H1 (cell line): ENCODE measurements at regions not wholly inside any gene's neighbourhood (a gene's known extent, or its start where the extent isn't known, plus 50 kb on each side); places are given as distances from the start of the nearest gene placed in this dataset.

Experiments
- CTCF ChIA-PET: fragments of 300-600 bp; sonication (Branson Sonifier 250); formaldehyde crosslinking; loops from one replicate; lab custom pipeline; 2021; ENCODE audit not compliant: partially characterized antibody; lab: Charles Lee
- POLR2A ChIA-PET: fragments of 300-600 bp; sonication (Branson Sonifier 250); formaldehyde crosslinking; loops from one replicate; lab custom pipeline; 2021; ENCODE audit warnings: inconsistent platforms; ENCODE audit not compliant: partially characterized antibody; lab: Charles Lee
- DNase-seq, 2 experiments: peaks; one replicate each; pipeline versions ENCODE4 v3.0.0 to v3.0.0-alpha.2; 2010 to 2022; ENCODE audit warnings: low spot score in 2 of 2, low read depth in 1 of 2, mixed read lengths in 1 of 2
- FAIRE-seq: peaks from 2 replicates; lab custom pipeline; 2011; peaks lifted over from hg19 to GRCh38; lab: Jason Lieb, UNC
- H2AFZ ChIP-seq: 2 replicates; pipeline ENCODE4 v1.8.1; 2012; ENCODE audit warnings: low read length, inconsistent platforms
- H2AK5ac ChIP-seq: 2 replicates; pipeline ENCODE4 v1.6.1; 2013; ENCODE audit warnings: low read depth, low read length
- H2BK120ac ChIP-seq: replicated peaks from 2 replicates; pipeline ENCODE3; 2013; ENCODE audit warnings: low read depth, low read length, inconsistent platforms
- H2BK12ac ChIP-seq: 2 replicates; pipeline ENCODE4 v1.6.1; 2013; ENCODE audit warnings: low read depth, low read length
- H2BK15ac ChIP-seq: 2 replicates; pipeline ENCODE4 v1.6.1; 2013; ENCODE audit warnings: low read length
- H2BK20ac ChIP-seq: 2 replicates; pipeline ENCODE4 v1.6.1; 2013; ENCODE audit warnings: low read length
- H2BK5ac ChIP-seq: 2 replicates; pipeline ENCODE4 v1.6.1; 2013; ENCODE audit warnings: low read depth, low read length
- H3K14ac ChIP-seq: 2 replicates; pipeline ENCODE4 v1.6.1; 2013; ENCODE audit warnings: inconsistent platforms; ENCODE audit not compliant: insufficient read length
- H3K18ac ChIP-seq: 2 replicates; pipeline ENCODE4 v1.6.1; 2013; ENCODE audit warnings: low read length; ENCODE audit errors: extremely low read depth
- H3K23ac ChIP-seq: 2 replicates; pipeline ENCODE4 v1.6.1; 2013; ENCODE audit warnings: inconsistent platforms; ENCODE audit not compliant: insufficient read length
- H3K23me2 ChIP-seq: 2 replicates; pipeline ENCODE4 v1.6.1; 2013; ENCODE audit warnings: low read depth, low read length
- H3K27ac ChIP-seq: 2 replicates; pipeline ENCODE4 v1.6.1; 2011; ENCODE audit warnings: low read depth, low read length, inconsistent platforms
- H3K27me3 ChIP-seq, 4 experiments: replicated peaks in 1 of 4; 1 replicate in 1 of 4; 2 replicates in 3 of 4; pipeline versions ENCODE4 v1.6.1 to v1.8.1; 2011 to 2013; ENCODE audit warnings: low read length in 3 of 4, mild to moderate bottlenecking in 3 of 4, inconsistent platforms in 2 of 4, mixed read lengths in 2 of 4, moderate library complexity in 1 of 4; ENCODE audit not compliant: control insufficient read depth in 3 of 4, insufficient read depth in 3 of 4; ENCODE audit errors: extremely low read depth in 1 of 4
- H3K36me3 ChIP-seq, 4 experiments: 2 replicates each; pipeline versions ENCODE4 v1.6.1 to v1.8.1; 2011 to 2013; ENCODE audit warnings: mild to moderate bottlenecking in 4 of 4, low read length in 3 of 4, moderate library complexity in 2 of 4, control low read depth in 1 of 4, inconsistent platforms in 1 of 4; ENCODE audit not compliant: insufficient read depth in 4 of 4, control insufficient read depth in 2 of 4
- H3K4ac ChIP-seq: replicated peaks from 2 replicates; pipeline ENCODE3; 2013; ENCODE audit warnings: low read length, low read depth, mixed read lengths, inconsistent platforms; ENCODE audit not compliant: insufficient read length
- H3K4me1 ChIP-seq, 4 experiments: replicated peaks in 1 of 4; 1 replicate in 1 of 4; 2 replicates in 3 of 4; pipeline versions ENCODE4 v1.6.1 to v1.8.1; 2011 to 2013; ENCODE audit warnings: low read length in 3 of 4, inconsistent platforms in 2 of 4, mixed read lengths in 1 of 4; ENCODE audit not compliant: insufficient read depth in 4 of 4, control insufficient read depth in 3 of 4
- H3K4me2 ChIP-seq, 2 experiments: 2 replicates each; pipeline versions ENCODE4 v1.6.1 to v1.8.1; 2011 to 2013; ENCODE audit warnings: low read depth in 2 of 2, low read length in 2 of 2, control low read depth in 1 of 2, inconsistent platforms in 1 of 2, mild to moderate bottlenecking in 1 of 2; ENCODE audit not compliant: insufficient read depth in 1 of 2
- H3K4me3 ChIP-seq, 4 experiments: fragments of 200-600, 300-600 bp in 1 of 4; sonication (generic), shearing (Covaris generic), sonication (Bioruptor Twin) in 1 of 4; 2 replicates each; pipeline versions ENCODE4 v1.5.1 to v1.8.1; 2011 to 2016; ENCODE audit warnings: low read length in 4 of 4, low read depth in 3 of 4, control low read depth in 2 of 4, inconsistent platforms in 2 of 4, mild to moderate bottlenecking in 2 of 4, mixed read lengths in 1 of 4, moderate library complexity in 1 of 4; ENCODE audit not compliant: insufficient read depth in 2 of 4; ENCODE audit errors: extremely low read depth in 1 of 4
- H3K56ac ChIP-seq: replicated peaks from 2 replicates; pipeline ENCODE3; 2013; ENCODE audit warnings: low read depth, mild to moderate bottlenecking, mixed read lengths, low read length, inconsistent platforms; ENCODE audit not compliant: insufficient read length
- H3K79me1 ChIP-seq: 2 replicates; pipeline ENCODE4 v1.6.1; 2013; ENCODE audit warnings: low read depth, low read length, control low read depth
- H3K79me2 ChIP-seq, 2 experiments: 2 replicates each; pipeline versions ENCODE4 v1.6.1 to v1.8.1; 2012 to 2013; ENCODE audit warnings: low read length in 2 of 2, mild to moderate bottlenecking in 2 of 2, inconsistent platforms in 1 of 2; ENCODE audit not compliant: insufficient read depth in 2 of 2, control insufficient read depth in 1 of 2
- H3K9ac ChIP-seq, 4 experiments: replicated peaks in 1 of 4; 1 replicate in 1 of 4; 2 replicates in 3 of 4; pipeline versions ENCODE4 v1.6.1 to v1.8.1; 2011 to 2013; ENCODE audit warnings: low read depth in 3 of 4, low read length in 3 of 4, control low read depth in 2 of 4, mild to moderate bottlenecking in 2 of 4, moderate library complexity in 2 of 4, inconsistent platforms in 1 of 4; ENCODE audit errors: extremely low read depth in 1 of 4
- H3K9me3 ChIP-seq, 2 experiments: 2 replicates each; pipeline versions ENCODE4 v1.6.1 to v1.8.1; 2012 to 2013; ENCODE audit warnings: mild to moderate bottlenecking in 2 of 2, moderate library complexity in 2 of 2, control low read depth in 1 of 2, inconsistent platforms in 1 of 2, low read depth in 1 of 2, low read length in 1 of 2, mixed read lengths in 1 of 2; ENCODE audit not compliant: insufficient read depth in 2 of 2
- H4K20me1 ChIP-seq, 2 experiments: replicated peaks in 1 of 2; 2 replicates each; pipeline versions ENCODE3 to v1.8.1; 2011 to 2013; ENCODE audit warnings: inconsistent platforms in 2 of 2, low read length in 2 of 2, mild to moderate bottlenecking in 1 of 2; ENCODE audit not compliant: insufficient read depth in 2 of 2, control insufficient read depth in 1 of 2
- H4K5ac ChIP-seq: 2 replicates; pipeline ENCODE4 v1.6.1; 2013; ENCODE audit warnings: low read length, low read depth, mixed read lengths, inconsistent platforms; ENCODE audit not compliant: insufficient read length
- H4K8ac ChIP-seq: 2 replicates; pipeline ENCODE4 v1.8.0; 2013; ENCODE audit warnings: mild to moderate bottlenecking, moderate library complexity, low read length, inconsistent platforms; ENCODE audit not compliant: insufficient read depth; ENCODE audit errors: extremely low read depth
- H4K91ac ChIP-seq: replicated peaks from 2 replicates; pipeline ENCODE3; 2013; ENCODE audit warnings: low read length, mixed read lengths, inconsistent platforms; ENCODE audit not compliant: insufficient read length
- CTBP2 ChIP-seq: IDR thresholded peaks from 2 replicates; pipeline ENCODE4 v1.7.0; 2011; ENCODE audit warnings: borderline replicate concordance, mild to moderate bottlenecking, moderate library complexity, mixed read lengths, low read length; ENCODE audit not compliant: insufficient read depth, insufficient read length
- FOSL1 ChIP-seq: IDR thresholded peaks from 2 replicates; pipeline ENCODE4 v1.6.1; 2011; ENCODE audit warnings: mild to moderate bottlenecking, low read depth, low read length, moderate library complexity; ENCODE audit not compliant: insufficient read depth
- JUND ChIP-seq: IDR thresholded peaks from 2 replicates; pipeline ENCODE4 v1.6.1; 2011; ENCODE audit warnings: mild to moderate bottlenecking, improper control_type of control experiment, low read length
- KDM5A ChIP-seq: fragments of 200-600 bp; IDR thresholded peaks from 2 replicates; pipeline ENCODE4 v1.7.1; 2012; ENCODE audit warnings: mild to moderate bottlenecking, low read length, inconsistent platforms, mixed read lengths
- MAFK ChIP-seq: IDR thresholded peaks from 2 replicates; pipeline ENCODE4 v1.6.1; 2012; ENCODE audit warnings: low read depth, mild to moderate bottlenecking, improper control_type of control experiment, low read length
- MAX ChIP-seq: IDR thresholded peaks from 2 replicates; pipeline ENCODE4 v1.6.1; 2012; ENCODE audit warnings: inconsistent platforms
- POLR2A ChIP-seq, 2 experiments: IDR thresholded peaks; 1 replicate in 1 of 2; 2 replicates in 1 of 2; pipeline ENCODE4 v1.6.1; 2011; ENCODE audit warnings: low read depth in 2 of 2, low read length in 2 of 2, mild to moderate bottlenecking in 2 of 2; ENCODE audit errors: control extremely low read depth in 1 of 2
- RBBP5 ChIP-seq: IDR thresholded peaks from 2 replicates; pipeline ENCODE4 v1.7.1; 2012; ENCODE audit warnings: low read depth, mild to moderate bottlenecking, inconsistent platforms, low read length, moderate library complexity, borderline replicate concordance
- SP2 ChIP-seq: IDR thresholded peaks from 2 replicates; pipeline ENCODE4 v1.6.1; 2012; ENCODE audit warnings: mild to moderate bottlenecking, low read length, inconsistent platforms
- WGBS, 2 experiments: shearing (Covaris generic) in 1 of 2; methylation state at CpG; one replicate each; pipeline versions ENCODE4 v1.1.6 to v1.1.7; 2013 to 2015; ENCODE audit warnings: low lambda C conversion rate in 2 of 2, mixed read lengths in 2 of 2, inconsistent platforms in 1 of 2, low coverage in 1 of 2, missing lambda C conversion rate in 1 of 2; ENCODE audit not compliant: insufficient replicate concordance in 2 of 2, insufficient coverage in 1 of 2, insufficient read length in 1 of 2; ENCODE audit errors: extremely low coverage in 1 of 2, missing lambda C conversion rate in 1 of 2; 5-methylcytosine and 5-hydroxymethylcytosine counted together

- H3K14ac ChIP-seq: no peak overlapping the region
- H2AFZ ChIP-seq: no peak overlapping the region
- H2BK120ac ChIP-seq: no peak overlapping the region
- ChIA-PET CTCF (interaction anchor here (1.1 kb wide), 1 partner anchor 50 kb away, joined by 3 read pairs; no protein-coding TSS in a partner anchor), POLR2A (no interaction called here)
- no peak overlapping the region for H4K91ac ChIP-seq
- no peak overlapping the region for H3K18ac ChIP-seq
- H3K23ac ChIP-seq: no peak overlapping the region
- H2BK5ac ChIP-seq: no peak overlapping the region
- no peak for TF ChIP-seq SP2
- TF ChIP-seq RBBP5: no peak
- no peak for TF ChIP-seq FOSL1
- peak; percentile 40; the same call in 1 of the 2 replicates for TF ChIP-seq MAFK
- no peak for TF ChIP-seq MAX
- no peak for TF ChIP-seq JUND
- TF ChIP-seq KDM5A: no peak
- TF ChIP-seq CTBP2: no peak
- no peak for TF ChIP-seq POLR2A (IDR thresholded peaks at IDR 0.05; ENCODE audit: control extremely low read depth in 1 of 2, low read depth in 2 of 2, low read length in 2 of 2)
- H2AK5ac ChIP-seq: no peak overlapping the region
- H4K5ac ChIP-seq: no peak overlapping the region
- H2BK20ac ChIP-seq: no peak overlapping the region
- no peak overlapping the region for H4K8ac ChIP-seq
- no peaks in the 10 kb centered on the region for H3K27me3 ChIP-seq
- no peak overlapping the region for H2BK15ac ChIP-seq
- H3K79me1 ChIP-seq: no peaks in the 10 kb centered on the region
- FAIRE-seq: no peak
- H3K27ac ChIP-seq: no peak overlapping the region
- 83% methylated on average over 2 of the region's 2 CpGs; no CpG with 5 or more reads in 1 of the 2 experiments for WGBS, 2 experiments
- H3K4me2 ChIP-seq: no peak overlapping the region
- no peak overlapping the region for H3K9ac ChIP-seq
- DNase-seq: no peak
- no peaks in the 10 kb centered on the region for H3K23me2 ChIP-seq
- no peak overlapping the region for H2BK12ac ChIP-seq
- no peaks in the 10 kb centered on the region for H3K36me3 ChIP-seq
- no peaks in the 10 kb centered on the region for H3K79me2 ChIP-seq
- no peak overlapping the region for H3K4ac ChIP-seq
- peaks cover 19 to 20% of the 10 kb centered on the region in 2 experiments; a peak in 3 of 4 replicates for H3K9me3 ChIP-seq
- no peaks in the 10 kb centered on the region for H3K4me1 ChIP-seq
- no peak overlapping the region for H3K56ac ChIP-seq
- no peaks in the 10 kb centered on the region for H4K20me1 ChIP-seq
- no peak overlapping the region for H3K4me3 ChIP-seq
Observed at GRCh38 chr21:28127175-28127785, 865.4 kb downstream of the LTN1 start.
